ENCODE measurements at regions not wholly inside any gene's neighbourhood (a gene's known extent, or its start where the extent isn't known, plus 50 kb on each side); places are given as distances from the start of the nearest gene placed in this dataset.

- TF ChIP-seq CTCF (IDR thresholded peaks at IDR 0.05; ENCODE audit: control extremely low read depth, extremely low read depth, low read depth, missing control alignments): no peak
- no peak for DNase-seq (ENCODE audit: extremely low spot score)
- ChIA-PET CTCF (interaction anchor here (1.0 kb wide), 1 partner anchor 395 kb away, joined by 3 read pairs; no protein-coding TSS in a partner anchor), POLR2A (no interaction called here)
Measured at GRCh38 chr5:114007678-114008077, 354.2 kb upstream of the KCNN2 start.

- DNase-seq (ENCODE audit: extremely low spot score): no peak
- no peak for TF ChIP-seq CTCF (IDR thresholded peaks at IDR 0.05; ENCODE audit: control extremely low read depth, extremely low read depth, low read depth, missing control alignments)
- ChIA-PET CTCF (interaction anchor here (1.0 to 1.4 kb wide), 2 partner anchors 14 to 118 kb away, joined by 3 read pairs; no protein-coding TSS in a partner anchor), POLR2A (no interaction called here)
Measured at GRCh38 chr5:114010362-114010761, 351.5 kb upstream of the KCNN2 start.

GRCh38 chr5:114018186-114018585 is 343.7 kb upstream of the KCNN2 start:
- ChIA-PET CTCF (interaction anchor here (1.0 to 1.5 kb wide), 2 partner anchors 14 to 432 kb away, joined by 3 read pairs; no protein-coding TSS in a partner anchor), POLR2A (no interaction called here)
- no peak for DNase-seq (ENCODE audit: extremely low spot score)
- no peak for TF ChIP-seq CTCF (IDR thresholded peaks at IDR 0.05; ENCODE audit: control extremely low read depth, extremely low read depth, low read depth, missing control alignments)

GRCh38 chr5:114038756-114039155 is 323.1 kb upstream of the KCNN2 start:
- no peak for DNase-seq (ENCODE audit: extremely low spot score)
- CTCF ChIA-PET: interaction anchor here (1.0 kb wide), 2 partner anchors 13 to 25 kb away, joined by 4 read pairs; no protein-coding TSS in a partner anchor
- POLR2A ChIA-PET: no interaction called here
- no peak for TF ChIP-seq CTCF (IDR thresholded peaks at IDR 0.05; ENCODE audit: control extremely low read depth, extremely low read depth, low read depth, missing control alignments)

GRCh38 chr5:114050087-114050486 is 311.8 kb upstream of the KCNN2 start:
- POLR2A ChIA-PET: no interaction called here
- no peak for DNase-seq (ENCODE audit: extremely low spot score)
- TF ChIP-seq CTCF (IDR thresholded peaks at IDR 0.05; ENCODE audit: control extremely low read depth, extremely low read depth, low read depth, missing control alignments): no peak
- CTCF ChIA-PET: no interaction called here

- no peak for DNase-seq (ENCODE audit: extremely low spot score)
- ChIA-PET CTCF (interaction anchor here (1.1 kb wide), 1 partner anchor 13 kb away, joined by 8 read pairs; no protein-coding TSS in a partner anchor), POLR2A (no interaction called here)
- TF ChIP-seq CTCF (IDR thresholded peaks at IDR 0.05; ENCODE audit: control extremely low read depth, extremely low read depth, low read depth, missing control alignments): no peak
Measured at GRCh38 chr5:114053372-114053771, 308.5 kb upstream of the KCNN2 start.

- DNase-seq (ENCODE audit: extremely low spot score): no peak
- POLR2A ChIA-PET: no interaction called here
- no peak for TF ChIP-seq CTCF (IDR thresholded peaks at IDR 0.05; ENCODE audit: control extremely low read depth, extremely low read depth, low read depth, missing control alignments)
- CTCF ChIA-PET: no interaction called here
Measured at GRCh38 chr5:114054594-114054993, 307.3 kb upstream of the KCNN2 start.

Data from GM10248 (cell line).